ENCODE measurements at regions not wholly inside any gene's neighbourhood (a gene's known extent, or its start where the extent isn't known, plus 50 kb on each side); places are given as distances from the start of the nearest gene placed in this dataset.

GRCh38 chr6:167739721-167740475, 86.8 kb upstream of the AFDN start:
- no peaks in the 10 kb centered on the region for H3K9me3 ChIP-seq (ENCODE audit: control insufficient read depth, insufficient read depth, low read depth, low read length)

GRCh38 chr6:167742719-167743303, 83.9 kb upstream of the AFDN start:
- H2AFZ ChIP-seq (ENCODE audit: low read length), result no peak overlapping the region
- H3K36me3 ChIP-seq (ENCODE audit: control insufficient read depth, insufficient read depth, low read length), result no peaks in the 10 kb centered on the region
- H3K4me2 ChIP-seq (ENCODE audit: extremely low read depth, insufficient read depth, low read length), result no peak overlapping the region
- DNase-seq (ENCODE audit: low read depth in 2 of 2), result no peak
- no peaks in the 10 kb centered on the region for H4K20me1 ChIP-seq (ENCODE audit: control insufficient read depth, extremely low read depth, insufficient read depth, low read length)
- TF ChIP-seq EZH2 (IDR thresholded peaks at IDR 0.05; ENCODE audit: low read length, missing control alignments), result no peak
- TF ChIP-seq CTCF (conservative IDR thresholded peaks at IDR 0.05 in 1 of 2, IDR thresholded peaks at IDR 0.05 in 1 of 2; ENCODE audit: low read depth in 1 of 2, low read length in 2 of 2), result no peak
- no peaks in the 10 kb centered on the region for H3K4me1 ChIP-seq (ENCODE audit: control insufficient read depth, extremely low read depth, insufficient read depth, low read length)
- H3K9me3 ChIP-seq (ENCODE audit: control insufficient read depth, insufficient read depth, low read depth, low read length), result no peaks in the 10 kb centered on the region
- no peak overlapping the region for H3K9ac ChIP-seq (ENCODE audit: insufficient read depth, low read length)
- H3K79me2 ChIP-seq (ENCODE audit: control insufficient read depth, insufficient read depth, low read length), result no peaks in the 10 kb centered on the region
- H3K27ac ChIP-seq (ENCODE audit: insufficient read depth, low read length), result no peak overlapping the region
- H3K4me3 ChIP-seq (replicated peaks in 1 of 4; ENCODE audit: control extremely low read depth in 1 of 4, insufficient read depth in 1 of 4, low read depth in 3 of 4, low read length in 4 of 4), result no peak overlapping the region
- H3K27me3 ChIP-seq (ENCODE audit: control insufficient read depth, insufficient read depth, low read length), result no peaks in the 10 kb centered on the region

More at GRCh38 chr6:167739721-167740475, 86.8 kb upstream of the AFDN start:
- H3K4me3 ChIP-seq (replicated peaks in 1 of 4; ENCODE audit: control extremely low read depth in 1 of 4, insufficient read depth in 1 of 4, low read depth in 3 of 4, low read length in 4 of 4), result no peak overlapping the region
- H3K27me3 ChIP-seq (ENCODE audit: control insufficient read depth, insufficient read depth, low read length), result no peaks in the 10 kb centered on the region
- H3K36me3 ChIP-seq (ENCODE audit: control insufficient read depth, insufficient read depth, low read length), result no peaks in the 10 kb centered on the region
- no peaks in the 10 kb centered on the region for H3K79me2 ChIP-seq (ENCODE audit: control insufficient read depth, insufficient read depth, low read length)
- no peak overlapping the region for H3K4me2 ChIP-seq (ENCODE audit: extremely low read depth, insufficient read depth, low read length)
- no peak overlapping the region for H2AFZ ChIP-seq (ENCODE audit: low read length)
- TF ChIP-seq EZH2 (IDR thresholded peaks at IDR 0.05; ENCODE audit: low read length, missing control alignments), result no peak
- no peak for TF ChIP-seq CTCF (conservative IDR thresholded peaks at IDR 0.05 in 1 of 2, IDR thresholded peaks at IDR 0.05 in 1 of 2; ENCODE audit: low read depth in 1 of 2, low read length in 2 of 2)
- DNase-seq (ENCODE audit: low read depth in 2 of 2), result no peak
- H3K27ac ChIP-seq (ENCODE audit: insufficient read depth, low read length), result no peak overlapping the region
- H3K4me1 ChIP-seq (ENCODE audit: control insufficient read depth, extremely low read depth, insufficient read depth, low read length), result no peaks in the 10 kb centered on the region
- H3K9ac ChIP-seq (ENCODE audit: insufficient read depth, low read length), result no peak overlapping the region
- no peaks in the 10 kb centered on the region for H4K20me1 ChIP-seq (ENCODE audit: control insufficient read depth, extremely low read depth, insufficient read depth, low read length)

GRCh38 chr6:167744681-167745669, 81.7 kb upstream of the AFDN start:
- Histone ChIP-seq H3K36me3 (ENCODE audit: control insufficient read depth, insufficient read depth, low read length) (no peaks in the 10 kb centered on the region), H3K79me2 (ENCODE audit: control insufficient read depth, insufficient read depth, low read length) (no peaks in the 10 kb centered on the region), H3K4me1 (ENCODE audit: control insufficient read depth, extremely low read depth, insufficient read depth, low read length) (no peaks in the 10 kb centered on the region), H3K4me3 (replicated peaks in 1 of 4; ENCODE audit: control extremely low read depth in 1 of 4, insufficient read depth in 1 of 4, low read depth in 3 of 4, low read length in 4 of 4) (no peak overlapping the region), H3K4me2 (ENCODE audit: extremely low read depth, insufficient read depth, low read length) (no peak overlapping the region), H3K9ac (ENCODE audit: insufficient read depth, low read length) (no peak overlapping the region), H2AFZ (ENCODE audit: low read length) (no peak overlapping the region), H4K20me1 (ENCODE audit: control insufficient read depth, extremely low read depth, insufficient read depth, low read length) (no peaks in the 10 kb centered on the region), H3K9me3 (ENCODE audit: control insufficient read depth, insufficient read depth, low read depth, low read length) (no peaks in the 10 kb centered on the region), H3K27ac (ENCODE audit: insufficient read depth, low read length) (no peak overlapping the region), H3K27me3 (ENCODE audit: control insufficient read depth, insufficient read depth, low read length) (no peaks in the 10 kb centered on the region)
- TF ChIP-seq CTCF (conservative IDR thresholded peaks at IDR 0.05 in 1 of 2, IDR thresholded peaks at IDR 0.05 in 1 of 2; ENCODE audit: low read depth in 1 of 2, low read length in 2 of 2) (no peak), EZH2 (IDR thresholded peaks at IDR 0.05; ENCODE audit: low read length, missing control alignments) (no peak)
- no peak for DNase-seq (ENCODE audit: low read depth in 2 of 2)

All from fibroblast of lung (primary cell).